Ishikawa (cell line): ENCODE measurements at regions not wholly inside any gene's neighbourhood (a gene's known extent, or its start where the extent isn't known, plus 50 kb on each side); places are given as distances from the start of the nearest gene placed in this dataset.

Source experiments
- CEBPB ChIP-seq: IDR thresholded peaks from 2 replicates; pipeline ENCODE4 v1.6.1; 2012
- CREB1 ChIP-seq: IDR thresholded peaks from 2 replicates; pipeline ENCODE4 v1.6.1; 2012; ENCODE audit warnings: low read depth
- EGR1 ChIP-seq: IDR thresholded peaks from 2 replicates; pipeline ENCODE4 v1.6.1; 2012
- EP300 ChIP-seq: IDR thresholded peaks from 2 replicates; pipeline ENCODE4 v1.6.1; 2012; ENCODE audit warnings: borderline replicate concordance
- FOXM1 ChIP-seq: IDR thresholded peaks from 2 replicates; pipeline ENCODE4 v1.6.1; 2012; ENCODE audit warnings: low read depth, borderline replicate concordance
- NFIC ChIP-seq: IDR thresholded peaks from 2 replicates; pipeline ENCODE4 v1.6.1; 2012
- RAD21 ChIP-seq: IDR thresholded peaks from 2 replicates; pipeline ENCODE4 v1.6.1; 2012; ENCODE audit warnings: low read depth
- TAF1 ChIP-seq: IDR thresholded peaks from 2 replicates; pipeline ENCODE4 v1.6.1; 2012; ENCODE audit warnings: low read depth, mild to moderate bottlenecking
- TCF12 ChIP-seq: IDR thresholded peaks from 2 replicates; pipeline ENCODE4 v1.6.1; 2012; ENCODE audit warnings: low read depth
- TEAD4 ChIP-seq: IDR thresholded peaks from 2 replicates; pipeline ENCODE4 v1.6.1; 2012
- YY1 ChIP-seq: IDR thresholded peaks from 2 replicates; pipeline ENCODE4 v1.6.1; 2012; ENCODE audit warnings: low read depth
- ZBTB7A ChIP-seq: IDR thresholded peaks from 2 replicates; pipeline ENCODE4 v1.6.1; 2012; ENCODE audit warnings: low read depth
- TF ChIP-seq, protein P1 (sequence below): IDR thresholded peaks from 2 replicates; pipeline ENCODE4 v1.6.1; 2012
- TF ChIP-seq, protein P2 (sequence below): IDR thresholded peaks from 2 replicates; pipeline ENCODE4 v1.6.1; 2012; ENCODE audit warnings: low read depth, mild to moderate bottlenecking
- TF ChIP-seq, protein P3 (sequence below): IDR thresholded peaks from 2 replicates; pipeline ENCODE4 v1.6.1; 2012

GRCh38 chr4:170610434-170610833, 520.7 kb upstream of the AADAT start:
- no peak for TF ChIP-seq CREB1
- TF ChIP-seq CEBPB: no peak
- TF ChIP-seq RAD21: no peak
- TF ChIP-seq, protein P1, sequence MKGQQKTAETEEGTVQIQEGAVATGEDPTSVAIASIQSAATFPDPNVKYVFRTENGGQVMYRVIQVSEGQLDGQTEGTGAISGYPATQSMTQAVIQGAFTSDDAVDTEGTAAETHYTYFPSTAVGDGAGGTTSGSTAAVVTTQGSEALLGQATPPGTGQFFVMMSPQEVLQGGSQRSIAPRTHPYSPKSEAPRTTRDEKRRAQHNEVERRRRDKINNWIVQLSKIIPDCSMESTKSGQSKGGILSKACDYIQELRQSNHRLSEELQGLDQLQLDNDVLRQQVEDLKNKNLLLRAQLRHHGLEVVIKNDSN: no peak
- no peak for TF ChIP-seq YY1
- no peak for TF ChIP-seq TCF12
- no peak for TF ChIP-seq TEAD4
- TF ChIP-seq, protein P2, sequence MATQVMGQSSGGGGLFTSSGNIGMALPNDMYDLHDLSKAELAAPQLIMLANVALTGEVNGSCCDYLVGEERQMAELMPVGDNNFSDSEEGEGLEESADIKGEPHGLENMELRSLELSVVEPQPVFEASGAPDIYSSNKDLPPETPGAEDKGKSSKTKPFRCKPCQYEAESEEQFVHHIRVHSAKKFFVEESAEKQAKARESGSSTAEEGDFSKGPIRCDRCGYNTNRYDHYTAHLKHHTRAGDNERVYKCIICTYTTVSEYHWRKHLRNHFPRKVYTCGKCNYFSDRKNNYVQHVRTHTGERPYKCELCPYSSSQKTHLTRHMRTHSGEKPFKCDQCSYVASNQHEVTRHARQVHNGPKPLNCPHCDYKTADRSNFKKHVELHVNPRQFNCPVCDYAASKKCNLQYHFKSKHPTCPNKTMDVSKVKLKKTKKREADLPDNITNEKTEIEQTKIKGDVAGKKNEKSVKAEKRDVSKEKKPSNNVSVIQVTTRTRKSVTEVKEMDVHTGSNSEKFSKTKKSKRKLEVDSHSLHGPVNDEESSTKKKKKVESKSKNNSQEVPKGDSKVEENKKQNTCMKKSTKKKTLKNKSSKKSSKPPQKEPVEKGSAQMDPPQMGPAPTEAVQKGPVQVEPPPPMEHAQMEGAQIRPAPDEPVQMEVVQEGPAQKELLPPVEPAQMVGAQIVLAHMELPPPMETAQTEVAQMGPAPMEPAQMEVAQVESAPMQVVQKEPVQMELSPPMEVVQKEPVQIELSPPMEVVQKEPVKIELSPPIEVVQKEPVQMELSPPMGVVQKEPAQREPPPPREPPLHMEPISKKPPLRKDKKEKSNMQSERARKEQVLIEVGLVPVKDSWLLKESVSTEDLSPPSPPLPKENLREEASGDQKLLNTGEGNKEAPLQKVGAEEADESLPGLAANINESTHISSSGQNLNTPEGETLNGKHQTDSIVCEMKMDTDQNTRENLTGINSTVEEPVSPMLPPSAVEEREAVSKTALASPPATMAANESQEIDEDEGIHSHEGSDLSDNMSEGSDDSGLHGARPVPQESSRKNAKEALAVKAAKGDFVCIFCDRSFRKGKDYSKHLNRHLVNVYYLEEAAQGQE: no peak
- no peak for TF ChIP-seq NFIC
- TF ChIP-seq FOXM1: no peak
- no peak for TF ChIP-seq ZBTB7A
- no peak for TF ChIP-seq EGR1
- TF ChIP-seq EP300: no peak
- TF ChIP-seq, protein P3, sequence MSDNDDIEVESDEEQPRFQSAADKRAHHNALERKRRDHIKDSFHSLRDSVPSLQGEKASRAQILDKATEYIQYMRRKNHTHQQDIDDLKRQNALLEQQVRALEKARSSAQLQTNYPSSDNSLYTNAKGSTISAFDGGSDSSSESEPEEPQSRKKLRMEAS: no peak
- no peak for TF ChIP-seq TAF1

DNA sequence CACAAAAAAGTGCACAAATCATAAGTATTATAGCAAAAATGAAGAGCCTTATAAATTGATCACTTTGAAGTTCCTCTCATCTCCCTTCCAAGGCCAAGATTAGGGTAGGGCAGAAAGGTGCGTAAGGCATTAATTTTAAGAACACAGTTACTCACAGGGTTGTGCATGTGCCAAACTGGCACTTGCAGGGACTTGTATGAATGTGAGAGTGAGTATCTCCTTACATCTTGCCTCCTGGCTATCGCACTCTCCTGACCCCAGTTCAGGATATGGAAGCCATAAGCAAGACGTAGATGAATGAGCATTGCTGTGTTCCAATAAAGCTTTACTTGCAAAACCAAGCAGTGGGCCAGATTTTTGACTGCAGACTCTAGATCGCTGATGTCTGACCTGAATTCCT, 510.1 kb upstream of the AADAT start:
- no peak for TF ChIP-seq FOXM1
- TF ChIP-seq, protein P1: no peak
- TF ChIP-seq EGR1: no peak
- no peak for TF ChIP-seq RAD21
- no peak for TF ChIP-seq CEBPB
- TF ChIP-seq, protein P2: no peak
- TF ChIP-seq NFIC: no peak
- no peak for TF ChIP-seq TEAD4
- no peak for TF ChIP-seq TAF1
- no peak for TF ChIP-seq CREB1
- TF ChIP-seq EP300: no peak
- no peak for TF ChIP-seq YY1
- TF ChIP-seq ZBTB7A: no peak

GRCh38 chr4:170591076-170591475, 501.3 kb upstream of the AADAT start:
- TF ChIP-seq TCF12 (no peak), TAF1 (no peak), RAD21 (no peak), ZBTB7A (no peak), CEBPB (no peak)
- TF ChIP-seq, protein P3: no peak

DNA sequence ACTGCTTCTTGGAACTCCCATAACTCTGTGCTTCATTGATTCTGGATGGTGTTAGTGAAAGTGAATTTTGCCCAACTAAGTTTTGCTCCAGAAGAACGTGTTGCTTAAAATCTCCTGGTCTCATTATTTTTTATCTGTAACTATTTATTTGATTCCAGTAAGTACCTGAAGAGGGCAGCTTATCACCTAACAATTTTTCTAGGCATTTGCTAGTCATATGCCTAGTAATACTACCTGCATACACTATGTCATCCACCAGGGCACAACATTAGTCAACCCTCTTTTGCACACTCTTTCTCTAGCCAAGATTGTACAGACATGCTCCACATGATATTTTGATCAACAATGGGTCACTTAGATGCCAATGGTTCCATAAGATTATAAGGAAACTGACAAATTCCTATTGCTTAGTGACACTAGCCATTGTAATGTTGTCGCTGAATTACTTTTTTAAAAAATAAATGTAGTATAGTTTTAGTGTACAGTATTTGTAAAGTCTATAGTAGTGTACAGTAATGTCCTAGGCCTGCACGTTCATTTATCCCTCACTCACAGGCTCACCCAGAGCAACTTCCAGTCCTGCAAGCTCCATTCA, 499.9 kb upstream of the AADAT start:
- TF ChIP-seq EGR1 (no peak), RAD21 (peak; percentile 70), NFIC (no peak), TAF1 (no peak)
- TF ChIP-seq, protein P3: no peak
- TF ChIP-seq, protein P2: no peak

GRCh38 chr4:170581969-170582368, 492.2 kb upstream of the AADAT start:
- TF ChIP-seq FOXM1 (no peak), TEAD4 (no peak), NFIC (no peak), RAD21 (no peak), EGR1 (no peak), CEBPB (no peak), EP300 (no peak), TCF12 (no peak), CREB1 (no peak), TAF1 (no peak), ZBTB7A (no peak), YY1 (no peak)
- TF ChIP-seq, protein P2: no peak
- TF ChIP-seq, protein P3: no peak
- TF ChIP-seq, protein P1: no peak
